Neuronal stem cell (in vitro differentiated cells): ENCODE measurements at regions not wholly inside any gene's neighbourhood (a gene's known extent, or its start where the extent isn't known, plus 50 kb on each side); places are given as distances from the start of the nearest gene placed in this dataset.

Source experiments
- DNase-seq: peaks from one replicate; pipeline ENCODE4 v3.0.0-alpha.2; 2013; ENCODE audit warnings: low spot score
- H2AFZ ChIP-seq: one replicate; pipeline ENCODE4 v1.6.1; 2013; ENCODE audit warnings: mild to moderate bottlenecking, low read length, inconsistent platforms
- H2AK5ac ChIP-seq: 2 replicates; pipeline ENCODE4 v1.6.1; 2013; ENCODE audit warnings: low read depth, mild to moderate bottlenecking, inconsistent platforms, low read length, moderate library complexity, mixed read lengths
- H2BK120ac ChIP-seq: 2 replicates; pipeline ENCODE4 v1.6.1; 2013; ENCODE audit warnings: low read depth, mild to moderate bottlenecking, inconsistent platforms, low read length, moderate library complexity, mixed read lengths
- H2BK12ac ChIP-seq: one replicate; pipeline ENCODE4 v1.6.1; 2013; ENCODE audit warnings: low read length, inconsistent platforms
- H2BK15ac ChIP-seq: 2 replicates; pipeline ENCODE4 v1.6.1; 2013; ENCODE audit warnings: mild to moderate bottlenecking, low read length, inconsistent platforms, mixed read lengths
- H2BK5ac ChIP-seq: one replicate; pipeline ENCODE4 v1.6.1; 2013; ENCODE audit warnings: inconsistent platforms, mild to moderate bottlenecking, low read length, moderate library complexity
- H3K14ac ChIP-seq: one replicate; pipeline ENCODE4 v1.6.1; 2013; ENCODE audit warnings: low read length, inconsistent platforms
- H3K18ac ChIP-seq: 2 replicates; pipeline ENCODE4 v1.6.1; 2013; ENCODE audit warnings: low read length, inconsistent platforms
- H3K23ac ChIP-seq: 2 replicates; pipeline ENCODE4 v1.6.1; 2013; ENCODE audit warnings: low read depth, mild to moderate bottlenecking, mixed read lengths, low read length, inconsistent platforms; ENCODE audit not compliant: poor library complexity
- H3K27ac ChIP-seq: replicated peaks from 3 replicates; pipeline ENCODE4 v1.5.1; 2013; ENCODE audit warnings: low read length, inconsistent platforms
- H3K27me3 ChIP-seq, 3 experiments: 2 replicates each; pipeline ENCODE4 v1.6.1; 2013; ENCODE audit warnings: low read length in 3 of 3, mild to moderate bottlenecking in 2 of 3, inconsistent platforms in 1 of 3, low read depth in 1 of 3, mixed read lengths in 1 of 3, moderate library complexity in 1 of 3; ENCODE audit not compliant: control insufficient read depth in 3 of 3, insufficient read depth in 3 of 3
- H3K36me3 ChIP-seq, 2 donors: replicated peaks in 1 of 2; 2 replicates each; pipeline ENCODE4 v1.6.1; 2013; ENCODE audit warnings: low read length in 2 of 2; ENCODE audit not compliant: control insufficient read depth in 2 of 2, insufficient read depth in 2 of 2
- H3K4ac ChIP-seq: 2 replicates; pipeline ENCODE4 v1.6.1; 2013; ENCODE audit warnings: inconsistent platforms, mild to moderate bottlenecking, low read length, moderate library complexity
- H3K4me1 ChIP-seq, 2 donors: 1 replicate in 1 of 2; 2 replicates in 1 of 2; pipeline ENCODE4 v1.6.1; 2013; ENCODE audit warnings: low read length in 2 of 2, low read depth in 1 of 2; ENCODE audit not compliant: control insufficient read depth in 2 of 2, insufficient read depth in 1 of 2
- H3K4me2 ChIP-seq: one replicate; pipeline ENCODE4 v1.6.1; 2013; ENCODE audit warnings: mild to moderate bottlenecking, low read length, inconsistent platforms; ENCODE audit not compliant: insufficient read depth, poor library complexity, severe bottlenecking
- H3K4me3 ChIP-seq, 2 donors: 2 replicates each; pipeline ENCODE4 v1.5.1; 2013; ENCODE audit warnings: low read length in 2 of 2, mild to moderate bottlenecking in 2 of 2, inconsistent platforms in 1 of 2, moderate library complexity in 1 of 2
- H3K79me1 ChIP-seq: one replicate; pipeline ENCODE4 v1.6.1; 2013; ENCODE audit warnings: low read depth, mild to moderate bottlenecking, inconsistent platforms, low read length, moderate library complexity
- H3K9ac ChIP-seq: one replicate; pipeline ENCODE4 v1.6.1; 2013; ENCODE audit warnings: mild to moderate bottlenecking, low read depth, low read length, inconsistent platforms; ENCODE audit not compliant: poor library complexity
- H3K9me3 ChIP-seq, 2 donors: replicated peaks in 1 of 2; 2 replicates each; pipeline versions ENCODE3 to v1.6.1; 2013; ENCODE audit warnings: low read length in 2 of 2, mild to moderate bottlenecking in 2 of 2, inconsistent platforms in 1 of 2, low read depth in 1 of 2, mixed read lengths in 1 of 2, moderate library complexity in 1 of 2; ENCODE audit not compliant: control insufficient read depth in 2 of 2, insufficient read depth in 1 of 2
- H4K8ac ChIP-seq: one replicate; pipeline ENCODE4 v1.6.1; 2013; ENCODE audit warnings: low read depth, mild to moderate bottlenecking, inconsistent platforms, low read length, moderate library complexity
- H4K91ac ChIP-seq: one replicate; pipeline ENCODE4 v1.6.1; 2013; ENCODE audit warnings: low read length, low read depth, mild to moderate bottlenecking, inconsistent platforms; ENCODE audit not compliant: poor library complexity
- WGBS, 2 donors: extraction: QIAGEN DNeasy Blood & Tissue Kit; methylation state at CpG; one replicate each; pipeline ENCODE4 v1.1.7; 2013; ENCODE audit warnings: missing lambda C conversion rate in 2 of 2, mixed read lengths in 1 of 2; ENCODE audit not compliant: insufficient read length in 2 of 2, insufficient replicate concordance in 1 of 2; ENCODE audit errors: extremely low coverage in 2 of 2; 5-methylcytosine and 5-hydroxymethylcytosine counted together

DNA sequence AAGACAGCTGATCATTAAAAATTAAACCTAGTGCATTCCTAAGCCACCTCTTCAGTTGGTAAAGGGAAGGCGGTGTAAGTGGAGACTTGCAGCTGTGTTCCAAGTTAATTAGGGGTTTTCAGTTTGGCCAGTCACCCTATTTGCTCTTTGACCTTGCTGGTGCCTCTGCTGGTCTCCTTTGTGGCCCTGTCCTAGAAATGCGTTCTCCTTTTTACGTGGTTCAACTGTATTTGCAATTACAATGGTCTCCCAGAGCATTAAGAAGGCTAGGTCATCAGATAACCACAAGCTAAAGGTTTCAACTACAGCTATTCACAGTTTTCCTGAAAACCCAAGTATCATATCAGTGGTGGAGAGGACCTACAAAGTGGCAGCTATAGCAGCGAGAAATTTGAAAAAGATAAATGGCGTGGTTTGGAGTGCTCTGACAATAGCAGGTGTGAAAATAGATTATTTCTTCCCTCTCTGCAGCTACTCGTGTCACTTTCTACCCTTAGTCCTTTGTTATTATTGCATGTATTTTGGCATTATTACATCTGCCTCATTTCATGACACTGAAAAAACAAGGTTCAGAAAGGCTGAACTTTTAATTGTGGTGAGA is 203.5 kb upstream of the TBC1D5 start:
- peak; percentile 88 for DNase-seq
- H4K91ac ChIP-seq = no peak overlapping the region
- no peak overlapping the region for H2BK120ac ChIP-seq
- H2BK12ac ChIP-seq = no peak overlapping the region
- H3K14ac ChIP-seq = no peak overlapping the region
- H3K4me1 ChIP-seq = peaks cover 10 to 30% of the 10 kb centered on the region in 2 donors
- no peak overlapping the region for H2BK5ac ChIP-seq
- H2AK5ac ChIP-seq = no peak overlapping the region
- no peak overlapping the region for H2BK15ac ChIP-seq
- H3K79me1 ChIP-seq = no peaks in the 10 kb centered on the region
- peak overlapping the region; percentile 50 for H3K27ac ChIP-seq
- no peaks in the 10 kb centered on the region for H3K9me3 ChIP-seq
- no peak overlapping the region for H3K4me2 ChIP-seq
- no peaks in the 10 kb centered on the region for H3K36me3 ChIP-seq
- H3K23ac ChIP-seq = no peak overlapping the region
- H3K18ac ChIP-seq = no peak overlapping the region
- H3K4ac ChIP-seq = no peak overlapping the region
- H3K9ac ChIP-seq = no peak overlapping the region
- no peaks in the 10 kb centered on the region for H3K27me3 ChIP-seq
- no peak overlapping the region for H2AFZ ChIP-seq
- H3K4me3 ChIP-seq = no peak overlapping the region
- H4K8ac ChIP-seq = no peak overlapping the region
- no CpG with 5 or more reads among the region's 6 CpGs for WGBS, 2 donors

DNA sequence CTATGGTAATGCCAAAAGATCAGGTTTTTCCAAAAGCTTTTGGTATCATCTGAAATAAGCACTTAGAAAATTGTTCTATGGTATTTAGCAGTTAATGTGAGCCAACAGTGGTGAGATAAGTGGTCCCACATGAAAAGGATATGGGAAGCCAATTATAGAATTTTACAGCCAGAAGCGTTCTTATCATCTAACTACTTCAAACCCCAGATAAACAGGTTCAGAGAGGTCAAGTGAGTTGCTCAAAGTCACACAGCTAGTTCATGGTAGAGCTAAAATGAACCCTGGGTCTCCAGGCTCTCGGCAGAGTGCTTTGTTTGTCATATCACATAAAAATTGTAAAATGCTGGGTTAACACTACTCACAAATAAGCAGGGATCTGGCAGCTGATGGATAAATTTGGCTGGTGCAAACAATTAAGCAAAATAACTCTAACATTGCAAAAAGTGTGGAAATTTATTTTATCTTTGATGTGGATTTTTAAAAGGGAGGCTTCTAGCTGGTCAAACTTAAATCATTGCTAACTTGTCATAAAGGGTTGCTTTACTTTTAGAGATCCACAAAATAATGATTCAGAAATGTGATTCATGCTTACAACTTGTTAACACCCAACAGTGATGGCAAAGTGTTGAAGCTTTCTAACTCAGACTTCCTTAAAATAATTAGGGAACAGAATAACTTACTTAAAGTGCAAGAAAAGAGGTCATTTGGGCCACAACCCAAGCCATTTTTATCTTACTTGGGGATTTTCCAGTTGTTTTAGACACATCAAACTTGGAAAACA is 202.8 kb upstream of the TBC1D5 start:
- no peak overlapping the region for H2BK15ac ChIP-seq
- WGBS, 2 donors = no CpG with 5 or more reads among the region's 2 CpGs
- H4K8ac ChIP-seq = no peak overlapping the region
- no peak overlapping the region for H3K14ac ChIP-seq
- H3K27ac ChIP-seq = peak overlapping the region; percentile 34
- H3K4me1 ChIP-seq = peaks cover 10 to 30% of the 10 kb centered on the region in 2 donors
- H3K4me2 ChIP-seq = no peak overlapping the region
- no peaks in the 10 kb centered on the region for H3K9me3 ChIP-seq
- no peak overlapping the region for H3K23ac ChIP-seq
- no peak overlapping the region for H4K91ac ChIP-seq
- no peak overlapping the region for H3K4ac ChIP-seq
- H2AK5ac ChIP-seq = no peak overlapping the region
- H3K36me3 ChIP-seq = no peaks in the 10 kb centered on the region
- DNase-seq = no peak
- H3K79me1 ChIP-seq = no peaks in the 10 kb centered on the region
- no peak overlapping the region for H3K9ac ChIP-seq
- no peaks in the 10 kb centered on the region for H3K27me3 ChIP-seq
- no peak overlapping the region for H3K4me3 ChIP-seq
- no peak overlapping the region for H2AFZ ChIP-seq
- no peak overlapping the region for H2BK12ac ChIP-seq
- no peak overlapping the region for H2BK5ac ChIP-seq
- H2BK120ac ChIP-seq = no peak overlapping the region
- H3K18ac ChIP-seq = no peak overlapping the region

DNA sequence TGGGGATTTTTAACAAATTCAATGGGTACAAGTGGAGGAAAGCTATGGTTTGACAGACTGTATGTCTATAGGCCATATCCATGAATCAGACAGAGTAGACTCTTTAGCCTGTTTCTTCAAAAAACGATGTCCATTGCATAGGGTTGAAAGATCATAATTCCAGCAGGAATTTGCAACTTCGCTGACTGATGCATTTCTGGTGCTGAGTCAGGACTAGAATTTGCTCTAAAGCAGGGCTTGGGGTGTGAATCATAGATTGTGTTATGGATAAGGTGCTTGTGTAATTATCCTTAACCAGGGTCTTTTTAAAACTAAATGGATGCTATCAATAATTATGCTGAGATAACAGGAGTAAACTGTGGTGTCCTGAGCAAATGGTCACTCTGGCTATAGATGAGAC is 200.4 kb upstream of the TBC1D5 start:
- H3K4me2 ChIP-seq = no peak overlapping the region
- H2AFZ ChIP-seq = no peak overlapping the region
- no peak overlapping the region for H2BK12ac ChIP-seq
- H2BK120ac ChIP-seq = no peak overlapping the region
- no peak overlapping the region for H4K8ac ChIP-seq
- H3K4me1 ChIP-seq = peaks cover 19 to 32% of the 10 kb centered on the region in 2 donors
- H3K9me3 ChIP-seq = no peaks in the 10 kb centered on the region
- H4K91ac ChIP-seq = no peak overlapping the region
- no peak overlapping the region for H2BK5ac ChIP-seq
- H3K23ac ChIP-seq = no peak overlapping the region
- WGBS, 2 donors = no CpG with 5 or more reads among the region's 2 CpGs
- H3K36me3 ChIP-seq = no peaks in the 10 kb centered on the region
- no peak overlapping the region for H3K4ac ChIP-seq
- H3K14ac ChIP-seq = no peak overlapping the region
- H3K18ac ChIP-seq = no peak overlapping the region
- no peak overlapping the region for H3K4me3 ChIP-seq
- no peak overlapping the region for H2BK15ac ChIP-seq
- no peak overlapping the region for H2AK5ac ChIP-seq
- H3K27ac ChIP-seq = no peak overlapping the region
- no peak overlapping the region for H3K9ac ChIP-seq
- H3K79me1 ChIP-seq = no peaks in the 10 kb centered on the region
- H3K27me3 ChIP-seq = no peaks in the 10 kb centered on the region
- no peak for DNase-seq

DNA sequence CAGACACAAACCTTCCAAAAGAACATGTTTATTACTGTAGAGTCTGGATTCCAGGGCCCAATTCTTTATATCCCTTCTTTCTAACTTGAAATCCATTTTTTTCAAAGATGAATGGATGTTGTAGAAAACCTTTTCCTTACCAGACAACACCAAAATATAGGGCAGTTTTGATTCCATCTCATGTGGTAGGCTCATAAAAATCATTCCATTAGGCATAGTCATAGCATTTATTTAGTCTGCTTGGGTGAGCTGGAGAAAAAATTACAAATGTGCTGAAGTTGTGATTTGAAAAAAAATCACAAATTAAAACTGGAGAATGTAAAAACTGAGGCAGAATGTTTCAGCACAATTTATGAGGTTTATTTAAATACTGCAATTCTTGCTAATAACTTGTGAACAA is 199.3 kb upstream of the TBC1D5 start:
- Histone ChIP-seq H3K4me2 (no peak overlapping the region), H2BK15ac (no peak overlapping the region), H3K18ac (no peak overlapping the region), H2AK5ac (no peak overlapping the region), H3K14ac (no peak overlapping the region), H2BK12ac (no peak overlapping the region), H3K4ac (no peak overlapping the region), H4K91ac (no peak overlapping the region), H2BK5ac (no peak overlapping the region), H3K23ac (no peak overlapping the region), H3K27me3 (no peaks in the 10 kb centered on the region), H2AFZ (no peak overlapping the region), H3K4me1 (peaks cover 16 to 26% of the 10 kb centered on the region in 2 donors), H3K36me3 (no peaks in the 10 kb centered on the region), H3K9ac (no peak overlapping the region), H4K8ac (no peak overlapping the region), H3K4me3 (no peak overlapping the region), H2BK120ac (no peak overlapping the region), H3K27ac (no peak overlapping the region), H3K79me1 (no peaks in the 10 kb centered on the region), H3K9me3 (no peaks in the 10 kb centered on the region)
- no peak for DNase-seq
